Activated T-helper 2 cell treated with anti-CD3 and anti-CD28 coated beads, Interferon-gamma antibody, Interleukin-2, Interleukin-4, amounts not matched to agents 10 μg/mL and 5 μg/mL and 100 μg/mL, durations not matched to agents 14 hours and 24 hours and 36 hours (primary cell): ENCODE measurements at regions not wholly inside any gene's neighbourhood (a gene's known extent, or its start where the extent isn't known, plus 50 kb on each side); places are given as distances from the start of the nearest gene placed in this dataset.
"Not testable (repeated sequence)": the region's sequence is repeated elsewhere in the genome, so short reads cannot be mapped to it uniquely, and the experiment has no call there.

ENCODE experiments used
- DNase-seq: peaks from one replicate; pipeline ENCODE4 v3.0.0; 2021; ENCODE audit warnings: low spot score
- H3K27ac Mint-ChIP-seq: one replicate; pipeline ENCODE4 v1.8.0; 2021; ENCODE audit warnings: mixed read lengths
- H3K27me3 Mint-ChIP-seq: one replicate; pipeline ENCODE4 v1.8.0; 2021; ENCODE audit warnings: low read depth, mixed read lengths
- H3K36me3 Mint-ChIP-seq: one replicate; pipeline ENCODE4 v1.8.0; 2021; ENCODE audit warnings: low read depth, mixed read lengths
- H3K4me1 Mint-ChIP-seq: one replicate; pipeline ENCODE4 v1.8.0; 2021; ENCODE audit warnings: low read depth, mixed read lengths
- H3K4me3 Mint-ChIP-seq: one replicate; pipeline ENCODE4 v1.8.0; 2021; ENCODE audit warnings: low read depth, mild to moderate bottlenecking, moderate library complexity, mixed read lengths
- H3K9me3 Mint-ChIP-seq: one replicate; pipeline ENCODE4 v1.8.0; 2021; ENCODE audit warnings: mixed read lengths
- intact Hi-C: fragments of 100-400 bp; cut with micrococcal nuclease; formaldehyde crosslinking; loops from one replicate; pipeline ENCODE4 v1.15.1; 2023

DNA sequence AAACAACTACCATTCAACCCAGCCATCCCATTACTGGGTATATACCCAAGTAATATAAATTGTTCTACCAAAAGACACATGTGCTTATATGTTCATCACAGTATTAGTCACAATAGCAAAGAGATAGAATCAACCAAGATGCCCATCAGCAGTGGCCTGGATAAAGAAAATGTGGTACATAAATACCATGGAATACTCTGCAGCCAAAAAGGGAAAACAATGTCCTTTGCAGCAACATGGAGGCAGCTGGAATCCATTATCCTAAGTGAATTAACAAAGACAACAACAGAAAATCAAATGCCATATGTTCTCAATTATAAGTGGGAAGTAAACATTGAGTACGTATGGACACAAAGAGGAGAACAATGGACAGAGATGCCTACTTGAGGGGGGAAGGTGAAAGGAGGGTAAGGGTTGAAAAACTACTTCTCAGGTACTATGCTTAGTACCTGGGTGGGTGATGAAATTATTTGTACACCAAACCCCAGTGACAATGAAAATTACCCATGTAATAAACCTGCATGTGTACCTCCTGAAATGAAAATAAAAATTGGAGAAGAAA lies 632.1 kb upstream of the AADAT start:
- Mint-ChIP-seq H3K4me1 (no peaks in the 10 kb centered on the region), H3K27ac (no peak overlapping the region), H3K36me3 (no peaks in the 10 kb centered on the region), H3K9me3 (no peaks in the 10 kb centered on the region), H3K27me3 (no peaks in the 10 kb centered on the region), H3K4me3 (no peak overlapping the region)
- DNase-seq, result no peak
- intact Hi-C loops, result no loop called here

DNA sequence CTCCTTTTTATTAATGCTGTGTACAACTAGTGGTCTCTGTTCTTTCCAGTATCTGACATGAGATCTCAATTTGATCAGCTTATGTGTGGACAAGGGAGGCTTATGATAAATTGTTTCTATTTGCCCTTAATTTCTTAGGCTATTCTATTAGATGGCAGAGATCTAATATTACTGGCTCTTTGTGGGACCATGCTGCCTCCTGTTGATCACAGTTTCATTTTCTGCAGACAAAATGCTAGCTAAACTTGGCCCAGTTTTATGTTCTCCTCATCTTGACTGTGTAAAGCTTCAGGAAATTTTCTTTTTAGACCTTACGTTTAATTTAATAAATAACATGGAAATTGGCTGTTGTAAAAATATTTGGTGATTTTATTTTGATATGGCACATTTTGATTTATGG lies 627.1 kb upstream of the AADAT start:
- intact Hi-C loops, result no loop called here
- Mint-ChIP-seq H3K27me3 (no peaks in the 10 kb centered on the region), H3K4me1 (no peaks in the 10 kb centered on the region), H3K9me3 (peaks cover 9% of the 10 kb centered on the region), H3K4me3 (no peak overlapping the region), H3K36me3 (no peaks in the 10 kb centered on the region), H3K27ac (no peak overlapping the region)
- no peak for DNase-seq

GRCh38 chr4:170705907-170706306 lies 616.2 kb upstream of the AADAT start:
- no peak for DNase-seq
- no peaks in the 10 kb centered on the region for H3K4me1 Mint-ChIP-seq
- H3K9me3 Mint-ChIP-seq, result no peaks in the 10 kb centered on the region
- H3K27me3 Mint-ChIP-seq, result no peaks in the 10 kb centered on the region
- no peaks in the 10 kb centered on the region for H3K36me3 Mint-ChIP-seq
- H3K4me3 Mint-ChIP-seq, result no peak overlapping the region
- H3K27ac Mint-ChIP-seq, result no peak overlapping the region
- intact Hi-C loops, result no loop called here

DNA sequence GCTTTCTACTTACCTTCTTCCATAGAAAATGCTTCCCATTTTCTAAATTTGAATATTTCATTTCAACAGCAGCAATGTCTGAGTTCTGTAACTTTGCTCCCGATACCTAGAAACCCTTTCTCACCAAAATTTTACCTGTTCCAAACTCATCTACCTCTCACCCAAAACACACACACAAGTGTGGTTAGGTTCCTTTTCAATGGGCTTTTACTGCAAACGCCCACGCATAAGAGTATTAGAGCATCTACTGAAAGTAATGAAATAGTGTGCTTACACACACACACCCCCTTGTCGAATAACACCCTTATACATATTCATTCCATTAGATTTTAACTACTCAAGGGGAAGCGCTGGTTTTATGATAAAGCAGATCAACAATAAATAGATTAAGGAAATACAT lies 610.3 kb upstream of the AADAT start:
- Mint-ChIP-seq H3K27me3 (no peaks in the 10 kb centered on the region), H3K27ac (no peak overlapping the region), H3K4me3 (no peak overlapping the region), H3K36me3 (no peaks in the 10 kb centered on the region), H3K9me3 (peaks cover 6% of the 10 kb centered on the region), H3K4me1 (no peaks in the 10 kb centered on the region)
- intact Hi-C loops, result no loop called here
- no peak for DNase-seq

DNA sequence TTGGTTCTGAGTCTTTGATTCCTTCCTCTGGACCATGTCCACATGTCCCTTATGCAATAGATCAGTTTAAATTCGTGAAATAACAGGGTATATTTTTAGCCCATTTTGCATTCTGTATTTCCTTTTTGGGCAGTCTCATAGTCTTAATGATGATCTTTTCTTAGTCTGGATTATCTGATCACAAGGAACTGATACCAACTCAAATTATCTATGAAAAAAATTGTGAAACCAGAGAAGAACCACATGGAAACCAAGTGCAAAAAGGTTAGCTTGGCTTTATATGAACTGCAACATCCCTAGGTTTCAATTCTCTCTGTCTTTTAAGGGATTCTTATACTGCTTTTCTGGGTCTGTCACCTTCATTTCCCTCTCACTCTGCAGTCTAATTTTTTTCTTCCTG lies 608.6 kb upstream of the AADAT start:
- peaks cover 8% of the 10 kb centered on the region for H3K9me3 Mint-ChIP-seq
- intact Hi-C loops, result no loop called here
- no peaks in the 10 kb centered on the region for H3K36me3 Mint-ChIP-seq
- no peak overlapping the region for H3K27ac Mint-ChIP-seq
- H3K4me1 Mint-ChIP-seq, result no peaks in the 10 kb centered on the region
- no peak overlapping the region for H3K4me3 Mint-ChIP-seq
- DNase-seq, result no peak
- no peaks in the 10 kb centered on the region for H3K27me3 Mint-ChIP-seq

GRCh38 chr4:170697845-170698244 lies 608.1 kb upstream of the AADAT start:
- Mint-ChIP-seq H3K4me3 (no peak overlapping the region), H3K9me3 (peaks cover 13% of the 10 kb centered on the region), H3K36me3 (no peaks in the 10 kb centered on the region), H3K27me3 (no peaks in the 10 kb centered on the region), H3K4me1 (no peaks in the 10 kb centered on the region), H3K27ac (no peak overlapping the region)
- intact Hi-C loops, result no loop called here
- no peak for DNase-seq

DNA sequence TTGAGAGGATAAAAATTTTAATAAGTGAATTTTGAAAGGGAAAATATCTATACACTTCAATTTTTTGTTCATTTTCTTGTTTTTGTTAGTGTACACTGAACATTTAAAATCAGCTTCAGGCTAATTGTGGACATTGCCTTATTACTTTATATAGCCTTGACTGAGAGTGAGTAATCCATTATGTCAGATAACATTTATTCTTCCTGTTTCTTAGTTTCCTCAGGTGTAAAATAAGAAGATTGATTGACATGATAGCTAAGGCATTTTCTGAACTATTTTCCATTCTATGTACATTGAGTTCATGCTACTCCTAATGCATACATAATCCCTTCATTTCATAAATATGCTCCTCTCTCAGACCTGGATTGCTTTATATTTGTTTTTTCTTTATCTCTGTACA lies 607.3 kb upstream of the AADAT start:
- H3K27ac Mint-ChIP-seq, result no peak overlapping the region
- no peaks in the 10 kb centered on the region for H3K36me3 Mint-ChIP-seq
- no peak overlapping the region for H3K4me3 Mint-ChIP-seq
- no peak for DNase-seq
- peaks cover 13% of the 10 kb centered on the region for H3K9me3 Mint-ChIP-seq
- intact Hi-C loops, result no loop called here
- H3K4me1 Mint-ChIP-seq, result no peaks in the 10 kb centered on the region
- H3K27me3 Mint-ChIP-seq, result no peaks in the 10 kb centered on the region

GRCh38 chr4:170691168-170691567 lies 601.4 kb upstream of the AADAT start:
- Mint-ChIP-seq H3K36me3 (no peaks in the 10 kb centered on the region), H3K9me3 (peaks cover 8% of the 10 kb centered on the region), H3K27me3 (no peaks in the 10 kb centered on the region), H3K4me3 (no peak overlapping the region), H3K27ac (no peak overlapping the region), H3K4me1 (no peaks in the 10 kb centered on the region)
- intact Hi-C loops, result no loop called here
- no peak for DNase-seq

- intact Hi-C loops, result no loop called here
- Mint-ChIP-seq H3K4me3 (no peak overlapping the region), H3K36me3 (no peaks in the 10 kb centered on the region), H3K27me3 (no peaks in the 10 kb centered on the region), H3K4me1 (no peaks in the 10 kb centered on the region), H3K9me3 (no peaks in the 10 kb centered on the region), H3K27ac (no peak overlapping the region)
- DNase-seq, result no peak
Observed at GRCh38 chr4:170687751-170688150, 598.0 kb upstream of the AADAT start.

- DNase-seq, H3K27ac Mint-ChIP-seq, H3K4me3 Mint-ChIP-seq, H3K9me3 Mint-ChIP-seq, H3K36me3 Mint-ChIP-seq, H3K27me3 Mint-ChIP-seq, intact Hi-C loops, H3K4me1 Mint-ChIP-seq: not testable (repeated sequence)
Observed at GRCh38 chr4:170685701-170686100, 595.9 kb upstream of the AADAT start.

GRCh38 chr4:170682558-170683294 lies 593.0 kb upstream of the AADAT start:
- H3K4me1 Mint-ChIP-seq, result no peaks in the 10 kb centered on the region
- H3K36me3 Mint-ChIP-seq, result no peaks in the 10 kb centered on the region
- H3K4me3 Mint-ChIP-seq, result no peak overlapping the region
- H3K27ac Mint-ChIP-seq, result no peak overlapping the region
- no peaks in the 10 kb centered on the region for H3K27me3 Mint-ChIP-seq
- intact Hi-C loops, result no loop called here
- peaks cover 14% of the 10 kb centered on the region for H3K9me3 Mint-ChIP-seq
- DNase-seq, result no peak

DNA sequence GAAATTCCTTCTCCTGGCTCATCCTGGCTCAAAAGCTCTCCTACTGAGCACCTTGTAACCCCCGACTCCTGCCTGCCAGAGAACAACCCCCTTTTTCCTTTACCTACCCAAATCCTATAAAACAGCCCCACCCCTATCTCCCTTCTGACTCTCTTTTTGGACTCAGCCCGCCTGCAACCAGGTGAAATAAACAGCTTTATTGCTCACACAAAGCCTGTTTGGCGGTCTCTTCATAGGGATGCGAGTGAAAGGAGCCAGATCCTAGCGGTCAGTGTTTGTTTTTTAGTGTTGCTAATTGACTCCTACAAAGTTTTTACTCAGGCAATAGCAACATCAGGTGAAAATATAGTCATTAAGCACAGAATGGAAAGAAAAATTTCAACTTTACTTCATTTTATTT lies 592.3 kb upstream of the AADAT start:
- H3K27ac Mint-ChIP-seq, intact Hi-C loops, H3K4me3 Mint-ChIP-seq, H3K27me3 Mint-ChIP-seq, DNase-seq, H3K36me3 Mint-ChIP-seq, H3K4me1 Mint-ChIP-seq: not testable (repeated sequence)
- peaks cover 14% of the 10 kb centered on the region for H3K9me3 Mint-ChIP-seq

- DNase-seq, result no peak
- H3K36me3 Mint-ChIP-seq, result no peaks in the 10 kb centered on the region
- no peak overlapping the region for H3K27ac Mint-ChIP-seq
- H3K4me3 Mint-ChIP-seq, result no peak overlapping the region
- intact Hi-C loops, result no loop called here
- H3K4me1 Mint-ChIP-seq, result no peaks in the 10 kb centered on the region
- H3K9me3 Mint-ChIP-seq, result peaks cover 19% of the 10 kb centered on the region
- no peaks in the 10 kb centered on the region for H3K27me3 Mint-ChIP-seq
Observed at GRCh38 chr4:170675568-170676262, 586.0 kb upstream of the AADAT start.
